Retinal pigment epithelial cell (primary cell): ENCODE measurements at regions not wholly inside any gene's neighbourhood (a gene's known extent, or its start where the extent isn't known, plus 50 kb on each side); places are given as distances from the start of the nearest gene placed in this dataset.

Experiments
- DNase-seq: peaks from one replicate; pipeline ENCODE4 v3.0.0-alpha.2; 2010; ENCODE audit warnings: low read depth
- H3K4me3 ChIP-seq: 2 replicates; pipeline ENCODE4 v1.5.1; 2011; ENCODE audit warnings: mild to moderate bottlenecking, low read length, control low read depth, moderate library complexity
- TF ChIP-seq, protein P1 (sequence below): conservative IDR thresholded peaks from 2 replicates; pipeline ENCODE4 v1.5.1; 2011; ENCODE audit warnings: low read depth, low read length, control low read depth, inconsistent platforms

DNA sequence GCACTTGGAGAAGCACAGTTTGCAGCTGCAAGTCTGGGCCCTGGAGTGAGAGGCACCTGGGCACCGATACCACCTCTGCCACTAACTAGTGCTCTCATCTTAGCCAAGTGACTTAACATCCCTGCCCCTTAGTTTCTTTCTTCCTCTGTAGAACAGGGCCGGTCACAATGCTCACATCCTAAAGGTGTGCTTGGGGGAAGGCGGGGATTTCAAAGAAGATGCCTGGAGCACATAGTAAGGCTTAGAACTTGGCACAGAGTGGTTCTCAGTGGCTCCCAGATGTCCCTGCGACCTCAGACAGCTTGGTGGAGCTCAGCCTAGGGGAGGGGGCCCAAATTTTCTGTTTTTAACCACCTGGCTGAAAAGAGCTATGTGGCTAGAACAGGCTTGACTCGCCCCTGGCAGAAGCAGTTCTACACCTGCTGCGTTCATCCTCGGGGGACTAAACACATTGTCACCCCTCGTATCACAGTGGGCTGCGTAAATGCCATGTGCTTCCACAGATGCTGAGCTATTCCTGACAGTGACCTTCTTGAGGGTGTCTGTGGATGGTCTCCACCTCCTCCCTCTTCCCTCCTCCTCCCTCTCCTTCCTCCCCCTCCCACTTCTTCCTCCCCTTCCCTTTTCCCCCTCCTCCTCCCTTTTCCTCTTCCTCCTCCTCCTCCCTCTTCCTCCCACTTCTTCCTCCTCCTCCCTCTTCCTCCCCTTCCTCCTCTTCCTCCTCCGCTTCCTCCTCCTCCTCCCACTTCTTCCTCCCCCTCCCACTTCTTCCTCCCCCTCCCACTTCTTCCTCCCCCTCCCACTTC, 112.1 kb downstream of the PHETA1 start:
- no peak overlapping the region for H3K4me3 ChIP-seq
- no peak for DNase-seq
- TF ChIP-seq, protein P1, sequence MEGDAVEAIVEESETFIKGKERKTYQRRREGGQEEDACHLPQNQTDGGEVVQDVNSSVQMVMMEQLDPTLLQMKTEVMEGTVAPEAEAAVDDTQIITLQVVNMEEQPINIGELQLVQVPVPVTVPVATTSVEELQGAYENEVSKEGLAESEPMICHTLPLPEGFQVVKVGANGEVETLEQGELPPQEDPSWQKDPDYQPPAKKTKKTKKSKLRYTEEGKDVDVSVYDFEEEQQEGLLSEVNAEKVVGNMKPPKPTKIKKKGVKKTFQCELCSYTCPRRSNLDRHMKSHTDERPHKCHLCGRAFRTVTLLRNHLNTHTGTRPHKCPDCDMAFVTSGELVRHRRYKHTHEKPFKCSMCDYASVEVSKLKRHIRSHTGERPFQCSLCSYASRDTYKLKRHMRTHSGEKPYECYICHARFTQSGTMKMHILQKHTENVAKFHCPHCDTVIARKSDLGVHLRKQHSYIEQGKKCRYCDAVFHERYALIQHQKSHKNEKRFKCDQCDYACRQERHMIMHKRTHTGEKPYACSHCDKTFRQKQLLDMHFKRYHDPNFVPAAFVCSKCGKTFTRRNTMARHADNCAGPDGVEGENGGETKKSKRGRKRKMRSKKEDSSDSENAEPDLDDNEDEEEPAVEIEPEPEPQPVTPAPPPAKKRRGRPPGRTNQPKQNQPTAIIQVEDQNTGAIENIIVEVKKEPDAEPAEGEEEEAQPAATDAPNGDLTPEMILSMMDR: no peak

DNA sequence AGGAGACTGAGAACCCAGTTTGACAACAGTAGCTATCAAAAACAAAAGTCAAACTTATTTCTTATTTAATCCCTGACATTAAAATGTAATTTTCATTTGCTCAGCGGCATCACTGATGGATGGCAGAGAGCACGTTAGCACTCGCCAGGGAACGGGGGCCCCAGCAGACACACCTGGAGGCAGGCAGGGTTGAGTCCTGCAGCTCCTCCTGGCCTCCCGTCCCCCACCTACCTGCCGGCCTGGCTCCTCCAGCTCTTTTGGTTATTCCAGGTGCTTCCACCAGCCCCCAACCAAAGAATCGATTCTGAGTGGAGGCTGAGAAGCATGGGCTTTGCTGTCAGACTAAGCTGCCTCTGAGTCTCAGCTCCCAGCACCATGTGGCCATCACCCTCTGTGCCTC, 113.6 kb downstream of the PHETA1 start:
- TF ChIP-seq, protein P1: no peak
- H3K4me3 ChIP-seq: no peak overlapping the region
- no peak for DNase-seq

DNA sequence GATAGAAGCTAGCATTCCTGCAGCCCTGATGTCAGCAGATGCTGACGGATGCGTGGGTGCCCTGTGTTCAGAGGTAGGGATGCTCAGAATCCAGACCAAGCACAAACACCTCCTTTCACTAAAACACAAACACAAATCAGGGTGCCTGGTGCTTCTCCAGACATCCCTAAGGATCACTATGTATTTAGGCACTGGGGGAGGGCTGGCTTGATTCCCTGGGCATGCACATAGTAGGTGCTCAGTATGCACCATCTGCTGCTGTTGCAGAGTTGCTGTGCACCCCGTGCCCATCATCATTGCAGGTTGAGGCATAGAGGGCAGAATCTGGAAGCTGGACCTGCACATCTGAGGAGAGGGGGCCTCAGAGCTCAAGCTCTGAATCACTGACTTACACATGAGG, 114.8 kb downstream of the PHETA1 start:
- TF ChIP-seq, protein P1: no peak
- DNase-seq: no peak
- H3K4me3 ChIP-seq: no peak overlapping the region

DNA sequence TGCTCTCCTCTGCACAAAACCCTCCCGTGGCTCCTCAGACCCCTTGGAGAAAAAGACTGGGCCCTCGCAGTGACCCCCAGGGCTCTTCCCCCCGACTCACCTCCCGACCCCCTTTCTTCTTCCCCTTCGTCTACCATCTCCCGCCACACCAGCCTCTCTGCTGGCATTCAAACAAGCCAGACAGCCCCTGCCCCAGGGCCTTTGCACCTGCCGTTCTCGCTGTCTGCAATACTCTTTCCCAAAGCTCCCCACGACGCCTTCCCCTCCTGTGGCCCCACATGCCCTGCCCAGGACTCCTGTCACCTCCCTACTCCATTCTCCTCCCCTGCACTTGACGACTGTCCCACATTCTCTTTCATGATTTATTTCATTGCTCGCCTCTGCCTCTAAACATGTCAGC, 115.7 kb downstream of the PHETA1 start:
- H3K4me3 ChIP-seq: no peak overlapping the region
- no peak for DNase-seq
- TF ChIP-seq, protein P1: no peak

DNA sequence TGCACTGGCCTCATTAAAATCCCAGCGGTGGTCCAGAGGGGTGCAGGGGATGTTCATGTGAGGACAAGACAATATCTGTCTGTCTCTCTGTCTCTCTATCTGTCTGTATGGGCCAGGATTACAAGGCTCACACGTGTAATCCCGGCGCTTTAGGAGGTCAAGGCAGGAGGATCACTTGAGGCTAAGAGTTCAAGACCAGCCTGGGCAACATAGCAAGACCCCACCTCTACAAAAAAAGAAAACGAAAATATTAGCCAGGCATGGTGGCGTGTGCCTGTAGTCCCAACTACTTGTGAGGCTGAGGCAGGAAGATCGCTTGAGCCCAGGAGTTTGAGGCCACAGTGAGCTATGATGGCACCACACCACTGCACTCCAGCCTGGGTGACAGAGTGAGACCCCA, 117.1 kb downstream of the PHETA1 start:
- H3K4me3 ChIP-seq: no peak overlapping the region
- TF ChIP-seq, protein P1: no peak
- no peak for DNase-seq

DNA sequence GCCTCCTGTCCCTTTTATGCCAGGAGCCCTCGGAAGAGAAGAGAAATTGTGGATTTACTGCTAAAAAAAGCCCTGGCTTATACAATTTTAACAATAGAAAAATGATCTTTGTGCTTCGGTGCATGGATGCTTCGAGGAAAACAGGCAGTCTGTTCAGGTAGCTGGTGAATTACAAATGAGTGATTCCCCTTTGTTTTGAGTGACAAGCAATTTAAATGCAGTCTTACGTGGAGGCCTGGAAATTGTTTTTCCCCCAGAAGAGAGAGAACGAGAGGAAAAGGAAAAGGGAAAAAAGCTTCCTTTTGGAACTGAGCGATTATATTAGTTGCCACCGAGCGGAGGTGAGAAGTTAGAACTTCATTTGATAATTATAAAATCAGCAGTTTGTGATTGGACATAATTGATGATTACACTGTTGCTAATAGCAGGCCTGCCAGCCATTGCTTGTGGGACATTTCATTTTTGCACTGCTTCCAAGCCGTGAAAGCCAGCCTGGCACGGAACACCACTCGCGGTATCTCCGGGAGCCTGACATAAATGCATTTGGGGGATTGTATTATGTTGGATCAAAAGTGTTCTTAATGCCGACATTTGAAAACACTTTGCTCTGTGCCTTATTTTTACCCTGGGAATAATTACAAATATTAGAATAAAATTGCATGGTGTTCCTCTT, 117.7 kb downstream of the PHETA1 start:
- H3K4me3 ChIP-seq: no peak overlapping the region
- TF ChIP-seq, protein P1: no peak
- no peak for DNase-seq
